ENCODE measurements at regions not wholly inside any gene's neighbourhood (a gene's known extent, or its start where the extent isn't known, plus 50 kb on each side); places are given as distances from the start of the nearest gene placed in this dataset.
A peak's percentile ranks its signal among the peaks of the same experiment; 100 is the strongest.

DNA sequence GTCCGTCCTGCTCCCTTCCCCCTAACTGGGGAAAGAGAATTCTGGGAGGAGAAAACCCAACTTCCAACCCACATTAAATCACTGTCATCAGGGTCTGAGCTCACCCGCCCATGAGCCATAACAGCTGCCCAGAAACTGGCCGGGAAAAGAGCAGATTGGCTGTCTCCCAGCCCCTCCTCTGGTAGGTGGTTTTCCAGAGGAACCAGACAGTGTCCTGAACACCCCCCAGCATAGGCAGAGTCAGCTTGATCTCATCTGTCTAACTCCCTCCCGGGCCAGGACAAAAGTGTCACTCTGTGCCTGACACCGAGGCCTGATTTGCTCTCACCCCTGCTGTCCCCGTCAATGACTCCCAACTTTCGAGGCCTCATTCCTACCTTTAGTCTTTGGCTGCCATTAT is 197.0 kb downstream of the AXIN2 start:
- Histone ChIP-seq H3K4me2 (ENCODE audit: extremely low read depth, insufficient read depth, low read length) (no peak overlapping the region), H3K27me3 (ENCODE audit: control insufficient read depth, insufficient read depth, low read length) (no peaks in the 10 kb centered on the region), H3K79me2 (ENCODE audit: control insufficient read depth, insufficient read depth, low read length) (no peaks in the 10 kb centered on the region), H3K9me3 (ENCODE audit: control insufficient read depth, insufficient read depth, low read depth, low read length) (no peaks in the 10 kb centered on the region), H3K36me3 (ENCODE audit: control insufficient read depth, insufficient read depth, low read length) (no peaks in the 10 kb centered on the region), H3K9ac (ENCODE audit: insufficient read depth, low read length) (no peak overlapping the region), H2AFZ (ENCODE audit: low read length) (no peak overlapping the region), H3K27ac (ENCODE audit: insufficient read depth, low read length) (no peak overlapping the region), H4K20me1 (ENCODE audit: control insufficient read depth, extremely low read depth, insufficient read depth, low read length) (no peaks in the 10 kb centered on the region), H3K4me3 (replicated peaks in 1 of 4; ENCODE audit: control extremely low read depth in 1 of 4, insufficient read depth in 1 of 4, low read depth in 3 of 4, low read length in 4 of 4) (no peak overlapping the region), H3K4me1 (ENCODE audit: control insufficient read depth, extremely low read depth, insufficient read depth, low read length) (no peaks in the 10 kb centered on the region)
- DNase-seq (ENCODE audit: low read depth in 2 of 2) = no peak
- TF ChIP-seq, protein P1, sequence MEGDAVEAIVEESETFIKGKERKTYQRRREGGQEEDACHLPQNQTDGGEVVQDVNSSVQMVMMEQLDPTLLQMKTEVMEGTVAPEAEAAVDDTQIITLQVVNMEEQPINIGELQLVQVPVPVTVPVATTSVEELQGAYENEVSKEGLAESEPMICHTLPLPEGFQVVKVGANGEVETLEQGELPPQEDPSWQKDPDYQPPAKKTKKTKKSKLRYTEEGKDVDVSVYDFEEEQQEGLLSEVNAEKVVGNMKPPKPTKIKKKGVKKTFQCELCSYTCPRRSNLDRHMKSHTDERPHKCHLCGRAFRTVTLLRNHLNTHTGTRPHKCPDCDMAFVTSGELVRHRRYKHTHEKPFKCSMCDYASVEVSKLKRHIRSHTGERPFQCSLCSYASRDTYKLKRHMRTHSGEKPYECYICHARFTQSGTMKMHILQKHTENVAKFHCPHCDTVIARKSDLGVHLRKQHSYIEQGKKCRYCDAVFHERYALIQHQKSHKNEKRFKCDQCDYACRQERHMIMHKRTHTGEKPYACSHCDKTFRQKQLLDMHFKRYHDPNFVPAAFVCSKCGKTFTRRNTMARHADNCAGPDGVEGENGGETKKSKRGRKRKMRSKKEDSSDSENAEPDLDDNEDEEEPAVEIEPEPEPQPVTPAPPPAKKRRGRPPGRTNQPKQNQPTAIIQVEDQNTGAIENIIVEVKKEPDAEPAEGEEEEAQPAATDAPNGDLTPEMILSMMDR (conservative IDR thresholded peaks at IDR 0.05 in 1 of 2, IDR thresholded peaks at IDR 0.05 in 1 of 2; ENCODE audit: low read depth in 1 of 2, low read length in 2 of 2) = no peak
- no peak for TF ChIP-seq EZH2 (IDR thresholded peaks at IDR 0.05; ENCODE audit: low read length, missing control alignments)

DNA sequence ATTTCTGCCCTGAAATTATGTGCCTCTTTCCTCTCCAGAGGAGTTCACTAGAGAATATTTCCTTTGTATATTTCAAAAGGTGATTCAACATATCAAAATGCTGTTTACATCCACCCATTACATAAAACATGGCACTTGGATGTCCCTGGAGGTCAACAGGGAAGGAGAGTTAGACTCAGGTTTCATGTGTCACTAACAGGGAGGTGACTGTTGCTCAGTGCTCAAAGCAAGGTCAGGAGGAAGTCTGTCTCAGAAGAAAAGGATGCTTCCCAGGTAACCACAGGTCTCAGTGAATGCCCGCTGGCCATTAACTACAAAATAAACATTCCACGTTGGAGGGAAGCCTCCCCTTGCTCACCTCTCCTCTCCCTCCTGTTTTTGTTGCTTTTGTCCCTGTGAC is 198.6 kb downstream of the AXIN2 start:
- peak in 1 of 2 donors; percentile 11 for DNase-seq (ENCODE audit: low read depth in 2 of 2)
- Histone ChIP-seq H4K20me1 (ENCODE audit: control insufficient read depth, extremely low read depth, insufficient read depth, low read length) (no peaks in the 10 kb centered on the region), H3K36me3 (ENCODE audit: control insufficient read depth, insufficient read depth, low read length) (no peaks in the 10 kb centered on the region), H3K27ac (ENCODE audit: insufficient read depth, low read length) (no peak overlapping the region), H3K27me3 (ENCODE audit: control insufficient read depth, insufficient read depth, low read length) (no peaks in the 10 kb centered on the region), H3K4me1 (ENCODE audit: control insufficient read depth, extremely low read depth, insufficient read depth, low read length) (peaks cover 8% of the 10 kb centered on the region), H2AFZ (ENCODE audit: low read length) (no peak overlapping the region), H3K9me3 (ENCODE audit: control insufficient read depth, insufficient read depth, low read depth, low read length) (no peaks in the 10 kb centered on the region), H3K9ac (ENCODE audit: insufficient read depth, low read length) (no peak overlapping the region), H3K4me3 (replicated peaks in 1 of 4; ENCODE audit: control extremely low read depth in 1 of 4, insufficient read depth in 1 of 4, low read depth in 3 of 4, low read length in 4 of 4) (no peak overlapping the region), H3K4me2 (ENCODE audit: extremely low read depth, insufficient read depth, low read length) (no peak overlapping the region), H3K79me2 (ENCODE audit: control insufficient read depth, insufficient read depth, low read length) (no peaks in the 10 kb centered on the region)
- no peak for TF ChIP-seq EZH2 (IDR thresholded peaks at IDR 0.05; ENCODE audit: low read length, missing control alignments)
- TF ChIP-seq, protein P1 (conservative IDR thresholded peaks at IDR 0.05 in 1 of 2, IDR thresholded peaks at IDR 0.05 in 1 of 2; ENCODE audit: low read depth in 1 of 2, low read length in 2 of 2) = no peak

DNA sequence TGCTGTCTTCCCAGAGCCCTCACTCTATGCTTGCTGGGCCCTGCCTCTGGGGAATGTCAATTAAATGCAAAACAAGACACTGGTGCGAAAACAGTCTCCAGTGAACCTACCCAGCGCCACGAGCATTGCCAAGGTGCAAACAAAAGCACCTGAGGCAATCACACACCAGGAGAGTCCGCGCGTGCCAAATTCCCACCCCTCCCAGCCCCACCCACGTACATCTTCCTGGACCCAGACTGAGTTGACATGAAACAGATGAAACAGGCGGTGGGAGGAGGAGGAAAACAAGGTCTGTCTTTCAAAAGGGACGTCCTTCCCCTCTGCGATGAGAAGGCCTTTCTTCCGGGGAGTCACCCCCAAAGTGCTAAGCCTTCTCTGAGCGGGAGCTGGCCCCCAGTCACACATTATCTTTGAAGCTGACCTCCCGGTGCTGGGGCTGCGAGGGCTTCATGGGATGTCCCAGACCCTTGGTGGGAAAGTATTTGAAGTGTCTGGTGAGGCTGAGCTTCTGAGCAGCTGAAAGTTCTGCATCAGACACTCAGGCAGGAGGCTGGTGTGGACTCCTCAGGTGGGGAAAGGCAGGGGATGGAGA is 200.4 kb downstream of the AXIN2 start:
- Histone ChIP-seq H3K9ac (ENCODE audit: insufficient read depth, low read length) (no peak overlapping the region), H3K4me2 (ENCODE audit: extremely low read depth, insufficient read depth, low read length) (no peak overlapping the region), H3K4me1 (ENCODE audit: control insufficient read depth, extremely low read depth, insufficient read depth, low read length) (peaks cover 8% of the 10 kb centered on the region), H4K20me1 (ENCODE audit: control insufficient read depth, extremely low read depth, insufficient read depth, low read length) (no peaks in the 10 kb centered on the region), H3K9me3 (ENCODE audit: control insufficient read depth, insufficient read depth, low read depth, low read length) (no peaks in the 10 kb centered on the region), H3K79me2 (ENCODE audit: control insufficient read depth, insufficient read depth, low read length) (no peaks in the 10 kb centered on the region), H3K27ac (ENCODE audit: insufficient read depth, low read length) (no peak overlapping the region), H3K36me3 (ENCODE audit: control insufficient read depth, insufficient read depth, low read length) (no peaks in the 10 kb centered on the region), H3K27me3 (ENCODE audit: control insufficient read depth, insufficient read depth, low read length) (no peaks in the 10 kb centered on the region), H3K4me3 (replicated peaks in 1 of 4; ENCODE audit: control extremely low read depth in 1 of 4, insufficient read depth in 1 of 4, low read depth in 3 of 4, low read length in 4 of 4) (no peak overlapping the region), H2AFZ (ENCODE audit: low read length) (no peak overlapping the region)
- no peak for TF ChIP-seq EZH2 (IDR thresholded peaks at IDR 0.05; ENCODE audit: low read length, missing control alignments)
- TF ChIP-seq, protein P1 (conservative IDR thresholded peaks at IDR 0.05 in 1 of 2, IDR thresholded peaks at IDR 0.05 in 1 of 2; ENCODE audit: low read depth in 1 of 2, low read length in 2 of 2) = no peak
- no peak for DNase-seq (ENCODE audit: low read depth in 2 of 2)

Data from fibroblast of lung (primary cell).